GM19328 (cell line): ENCODE measurements at regions not wholly inside any gene's neighbourhood (a gene's known extent, or its start where the extent isn't known, plus 50 kb on each side); places are given as distances from the start of the nearest gene placed in this dataset.
"Not testable (repeated sequence)": the region's sequence is repeated elsewhere in the genome, so short reads cannot be mapped to it uniquely, and the experiment has no call there.

Experiments
- ATAC-seq: cut with Tn5 transposase; IDR thresholded peaks from one replicate; pipeline ENCODE4 v1.9.1; 2021; ENCODE audit warnings: mild to moderate bottlenecking, moderate library complexity; ENCODE audit not compliant: unreplicated experiment

DNA sequence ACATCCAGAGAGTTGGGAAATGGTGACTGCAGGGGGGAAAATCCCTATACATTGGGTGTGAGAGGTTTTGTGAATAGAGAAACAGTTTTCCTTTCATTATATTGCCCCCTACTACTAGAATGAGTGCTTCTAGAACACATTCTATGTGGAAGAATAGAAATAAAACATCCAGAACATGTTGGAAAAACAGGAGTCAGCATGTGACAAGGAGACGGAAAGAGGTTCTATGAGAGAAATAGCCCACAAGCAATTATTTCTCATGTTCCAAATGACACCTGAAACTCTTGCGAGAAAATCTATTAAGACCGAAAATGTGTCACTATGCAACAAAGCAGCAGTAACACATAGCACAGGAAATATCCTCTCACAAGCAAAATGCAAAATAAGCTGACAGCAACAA is 202.7 kb upstream of the SPOPL start:
- ATAC-seq, result peak; percentile 67

- ATAC-seq, result no peak
Measured at GRCh38 chr2:138306626-138307025, 194.9 kb upstream of the SPOPL start.

DNA sequence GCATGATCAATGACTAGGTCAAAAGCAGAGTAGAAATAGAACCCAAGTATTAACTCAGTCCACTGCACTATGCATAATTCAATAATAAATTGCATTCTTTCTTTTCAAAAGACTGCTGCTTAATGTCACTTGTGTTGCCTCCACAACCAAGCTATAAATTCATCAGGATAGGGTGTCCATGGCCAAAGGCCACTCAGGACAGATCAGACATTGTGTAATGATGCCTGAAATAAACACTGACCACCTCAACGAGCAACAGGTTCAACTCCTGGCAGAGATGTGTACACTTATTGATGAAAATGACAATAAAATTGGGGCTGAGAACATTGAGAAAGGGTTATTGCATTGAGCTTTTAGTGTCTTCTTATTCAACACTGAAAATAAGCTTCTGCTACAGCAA is 194.5 kb upstream of the SPOPL start:
- ATAC-seq, result no peak

DNA sequence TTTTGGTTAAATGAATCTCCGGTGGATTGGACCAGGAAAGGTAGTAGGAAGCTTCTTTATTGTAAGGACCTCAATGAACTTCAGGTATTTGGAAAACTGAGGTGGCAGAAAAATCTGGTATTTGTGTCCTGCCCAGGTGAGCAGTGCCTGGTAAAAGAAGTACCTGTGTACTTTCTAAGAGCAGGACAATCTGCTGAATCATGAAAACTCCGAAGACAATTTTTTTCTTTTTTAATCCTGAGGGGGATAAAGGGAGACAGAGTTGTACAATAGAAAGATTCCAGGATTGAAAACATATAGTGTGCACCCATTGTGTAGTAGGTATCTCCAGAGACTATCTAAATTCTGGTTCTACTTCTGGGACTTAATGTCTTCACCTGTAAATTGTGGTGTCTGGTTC is 191.8 kb upstream of the SPOPL start:
- ATAC-seq, result no peak

GRCh38 chr2:138312061-138312460 is 189.5 kb upstream of the SPOPL start:
- no peak for ATAC-seq

- not testable (repeated sequence) for ATAC-seq
Measured at GRCh38 chr2:138315619-138316018, 186.0 kb upstream of the SPOPL start.

- ATAC-seq, result no peak
Measured at GRCh38 chr2:138319616-138320015, 182.0 kb upstream of the SPOPL start.

DNA sequence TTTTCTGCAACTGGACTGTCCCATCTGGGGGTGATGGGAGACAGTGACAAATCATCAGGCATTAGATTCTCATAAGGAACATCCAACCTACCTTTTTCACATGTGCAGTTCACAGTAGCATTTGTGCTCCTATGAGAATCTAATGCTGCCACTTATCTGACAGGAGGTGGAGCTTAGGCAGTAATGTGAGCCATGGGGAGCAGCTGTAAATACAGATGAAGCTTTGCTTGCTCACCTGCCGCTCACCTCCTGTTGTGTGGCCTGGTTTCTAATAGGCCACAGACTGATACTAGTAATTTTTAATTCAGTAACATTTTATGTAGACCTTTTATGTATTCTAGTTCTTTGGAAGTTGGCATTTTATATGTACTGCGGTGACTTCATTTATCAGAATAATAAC is 180.1 kb upstream of the SPOPL start:
- ATAC-seq, result no peak

DNA sequence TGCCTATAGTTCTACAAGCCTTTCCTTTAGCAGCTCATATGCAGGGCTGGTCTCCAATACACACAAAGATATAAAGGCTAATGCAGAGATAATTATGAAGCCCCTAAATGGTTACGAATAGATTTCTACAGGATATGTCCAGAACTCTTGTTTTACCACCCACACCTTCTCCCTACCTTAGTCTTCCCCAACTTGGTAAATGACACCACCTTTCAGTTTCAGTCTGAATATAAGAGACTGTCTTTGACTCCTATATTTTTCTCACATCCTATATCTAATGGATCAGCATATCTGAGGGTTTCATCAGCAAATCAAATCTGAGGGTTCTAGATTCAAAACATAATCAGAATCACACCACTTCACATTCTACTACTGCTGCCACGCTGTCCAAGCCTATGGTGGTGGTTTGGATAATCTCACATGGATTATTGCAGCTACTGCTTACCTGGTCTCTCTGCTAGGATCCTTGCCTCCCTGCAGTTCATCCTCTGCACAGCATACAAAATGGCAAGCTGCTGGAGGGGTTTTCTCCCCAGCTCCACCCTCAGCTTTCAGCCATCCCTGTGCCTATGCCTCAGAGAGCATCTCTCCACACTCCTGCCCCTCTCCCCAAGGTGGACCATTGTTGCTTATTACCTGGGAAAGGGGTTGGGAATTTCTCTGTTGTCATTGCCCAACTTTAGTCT is 178.0 kb upstream of the SPOPL start:
- no peak for ATAC-seq

- no peak for ATAC-seq
Measured at GRCh38 chr2:138324068-138324771, 177.3 kb upstream of the SPOPL start.

DNA sequence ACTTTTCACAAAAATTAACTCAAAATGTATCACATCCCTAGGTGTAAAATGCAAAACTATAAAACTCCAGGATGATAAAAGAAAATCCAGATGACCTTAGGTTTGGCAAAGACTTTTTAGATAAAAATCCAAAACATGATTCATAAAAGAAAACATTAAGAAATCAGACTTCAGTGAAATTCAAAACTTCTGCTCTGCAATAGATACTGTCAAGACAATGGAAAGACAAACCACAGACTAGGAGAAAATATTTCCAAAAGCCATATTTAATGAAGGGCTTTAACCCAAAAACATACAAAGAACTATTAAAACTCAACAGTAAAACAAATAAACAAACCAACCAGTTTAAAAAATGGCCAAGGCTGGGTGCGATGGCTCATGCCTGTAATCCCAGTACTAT is 173.6 kb upstream of the SPOPL start:
- no peak for ATAC-seq

- ATAC-seq, result no peak
Measured at GRCh38 chr2:138329162-138329561, 172.4 kb upstream of the SPOPL start.

GRCh38 chr2:138329591-138329990 is 172.0 kb upstream of the SPOPL start:
- ATAC-seq, result no peak

GRCh38 chr2:138333121-138333520 is 168.4 kb upstream of the SPOPL start:
- ATAC-seq, result no peak

- ATAC-seq, result no peak
Measured at GRCh38 chr2:138333677-138334076, 167.9 kb upstream of the SPOPL start.

GRCh38 chr2:138334323-138334722 is 167.2 kb upstream of the SPOPL start:
- ATAC-seq, result no peak

GRCh38 chr2:138335036-138335435 is 166.5 kb upstream of the SPOPL start:
- ATAC-seq, result no peak

- no peak for ATAC-seq
Measured at GRCh38 chr2:138336146-138336545, 165.4 kb upstream of the SPOPL start.

DNA sequence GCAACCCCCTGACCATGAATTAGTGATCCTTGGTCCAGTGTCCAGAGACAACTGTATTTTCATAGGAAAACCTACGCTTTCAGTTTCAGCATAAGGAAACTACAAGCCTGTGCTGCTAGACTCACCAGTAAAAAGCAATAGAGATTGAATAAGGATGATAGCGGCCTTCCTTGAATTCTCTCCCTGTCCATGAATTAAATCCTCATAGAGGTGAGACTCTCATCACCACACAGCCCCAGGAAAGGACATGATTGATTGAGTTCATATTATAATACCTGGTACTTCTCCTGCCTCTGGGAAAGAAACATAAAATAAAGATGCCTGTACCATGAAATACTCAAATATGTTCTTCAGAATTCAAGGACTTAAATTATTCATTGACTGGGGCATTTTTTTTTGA is 146.3 kb upstream of the SPOPL start:
- no peak for ATAC-seq

- ATAC-seq, result no peak
Measured at GRCh38 chr2:138356178-138356577, 145.4 kb upstream of the SPOPL start.

DNA sequence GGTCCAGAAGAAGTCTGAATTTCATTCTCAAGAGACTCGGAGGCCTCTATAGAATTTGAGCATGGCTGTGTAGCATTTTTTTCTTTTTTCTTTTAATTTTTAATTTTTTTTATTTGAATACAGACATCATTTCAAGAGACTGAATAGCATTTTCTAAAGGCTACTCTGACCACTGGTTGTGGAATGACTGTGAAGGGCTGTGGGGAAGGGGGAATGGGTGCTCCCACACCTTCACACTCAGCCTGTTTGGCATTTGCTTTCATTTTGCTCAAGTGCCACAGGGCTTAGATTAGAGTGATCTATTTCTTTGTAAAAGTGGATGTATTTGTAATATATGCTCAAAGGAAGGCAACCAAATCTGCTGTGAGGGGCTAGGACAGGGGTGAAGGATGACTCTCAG is 142.0 kb upstream of the SPOPL start:
- ATAC-seq, result no peak

GRCh38 chr2:138364554-138365162 is 136.9 kb upstream of the SPOPL start:
- no peak for ATAC-seq
